Tongue (tissue), 1 donor: ENCODE measurements at regions not wholly inside any gene's neighbourhood (a gene's known extent, or its start where the extent isn't known, plus 50 kb on each side); places are given as distances from the start of the nearest gene placed in this dataset.

Source experiments
- DNase-seq: peaks from one replicate; pipeline ENCODE4 v3.0.0-alpha.2; 2015

DNA sequence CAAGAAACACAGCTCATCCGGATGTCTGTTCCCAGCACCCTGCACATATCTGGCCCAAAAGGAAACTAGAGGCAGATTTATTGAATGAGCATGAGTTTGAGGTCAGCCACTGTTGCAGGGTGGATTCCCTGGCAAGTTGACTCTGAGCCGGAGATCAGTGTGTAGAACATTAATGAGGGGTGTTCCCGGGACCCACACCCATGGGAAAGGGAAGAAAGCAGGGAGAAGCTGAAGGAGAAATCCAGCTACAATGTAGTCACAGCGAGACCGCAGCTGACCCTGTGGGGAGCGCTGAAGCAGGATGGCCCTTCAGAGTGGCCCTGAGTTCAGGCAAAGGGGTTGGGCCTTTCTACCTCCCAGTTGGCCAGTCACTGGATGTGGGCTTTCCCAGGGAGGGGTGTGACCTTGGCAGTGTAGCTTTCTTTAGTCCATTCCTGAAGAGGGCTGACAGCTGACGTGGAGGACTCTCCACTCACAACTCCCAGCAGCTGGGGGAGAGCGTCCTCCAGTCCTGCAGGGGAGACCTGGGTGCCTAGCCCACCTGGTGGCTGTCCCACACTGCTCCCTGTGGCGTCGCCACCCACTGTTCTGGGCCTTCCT, 324.2 kb upstream of the ZMIZ1 start:
- DNase-seq, result peak; percentile 63

DNA sequence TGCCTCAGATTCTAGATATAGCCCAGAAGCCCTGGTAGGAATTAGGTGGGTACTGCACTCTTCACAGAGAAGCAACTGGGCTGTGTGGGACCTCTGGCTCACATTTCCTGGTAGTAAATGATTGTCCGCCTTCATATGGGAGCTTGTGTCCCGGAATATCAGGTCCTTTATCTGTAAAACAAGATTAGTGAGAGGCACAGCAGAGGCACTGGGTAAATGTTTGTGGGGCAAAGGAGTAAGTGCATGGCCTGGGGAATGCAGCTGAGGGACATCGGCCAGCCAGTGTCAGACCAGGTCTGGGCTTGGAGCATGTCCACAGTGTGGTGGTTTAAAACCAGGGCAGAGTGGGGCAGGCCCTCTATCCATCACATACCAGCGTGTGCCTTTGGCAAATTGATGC, 323.3 kb upstream of the ZMIZ1 start:
- DNase-seq, result no peak

DNA sequence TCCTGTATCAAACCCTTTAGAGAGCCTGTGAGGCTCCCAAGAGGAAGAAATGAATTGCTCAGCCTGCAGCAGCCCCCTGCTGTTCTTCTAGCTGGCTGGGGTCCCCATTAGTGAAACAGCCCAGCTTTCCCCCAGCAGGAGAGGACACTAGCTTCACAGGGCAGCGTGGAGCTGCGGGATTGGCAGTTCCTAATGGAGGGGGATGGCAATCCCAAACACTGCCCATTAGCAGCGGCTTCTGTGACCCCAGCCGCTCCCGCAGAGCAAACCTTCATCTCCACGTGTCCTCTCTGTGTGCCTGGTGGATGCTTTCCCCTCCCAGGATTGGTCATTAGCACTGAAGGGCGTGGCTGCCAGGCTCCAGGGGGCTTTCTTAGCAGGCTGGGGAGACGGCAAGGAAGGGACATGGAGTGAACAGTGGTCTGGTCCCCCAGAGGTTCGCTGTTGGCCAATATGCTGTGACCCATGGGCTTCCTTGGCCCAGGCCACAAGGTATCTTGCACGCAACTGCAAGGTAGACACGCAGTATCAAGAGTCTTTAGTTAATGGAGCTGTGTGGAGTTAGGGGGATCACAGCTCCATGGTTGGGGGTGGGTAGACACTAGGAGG, 322.5 kb upstream of the ZMIZ1 start:
- DNase-seq, result no peak

DNA sequence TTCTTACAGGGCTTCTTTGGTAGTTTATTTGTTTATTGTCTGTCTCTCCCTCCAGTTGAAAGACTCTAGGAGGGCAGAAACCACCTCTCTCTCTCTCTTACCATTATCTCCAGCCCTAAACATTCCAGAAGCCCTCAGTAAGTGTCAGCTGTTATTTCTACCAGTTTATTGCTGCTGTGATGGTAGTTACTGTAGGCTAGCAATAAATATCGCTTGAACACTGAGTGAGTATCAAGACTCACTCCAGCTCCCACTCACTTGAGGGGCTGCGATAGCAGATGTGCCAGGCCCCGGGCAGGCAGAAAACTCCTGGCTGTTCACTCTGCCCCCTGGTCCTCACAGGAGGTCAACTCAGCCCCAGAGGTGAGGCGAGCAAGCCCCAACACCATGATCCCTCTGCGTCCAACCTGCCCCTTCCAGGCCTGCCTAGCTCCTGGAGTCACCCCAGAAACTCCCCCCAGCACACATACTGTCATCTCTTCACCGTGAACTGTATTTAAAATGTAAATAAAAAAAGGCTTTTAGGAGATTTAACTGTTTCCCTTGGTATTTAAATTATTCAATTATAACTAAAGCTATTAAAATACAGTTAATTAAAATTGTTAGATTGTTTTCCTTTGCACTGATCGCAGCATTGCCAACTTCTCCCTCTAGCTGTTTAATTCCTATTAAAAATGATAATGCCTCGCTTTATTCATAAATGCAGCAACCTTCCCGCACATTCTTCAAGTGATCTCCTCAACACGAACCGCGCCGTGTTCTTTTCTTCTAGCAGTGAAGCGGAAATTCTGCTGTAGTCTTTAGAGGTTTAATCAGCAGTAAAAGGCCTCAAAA, 321.1 kb upstream of the ZMIZ1 start:
- DNase-seq, result no peak

DNA sequence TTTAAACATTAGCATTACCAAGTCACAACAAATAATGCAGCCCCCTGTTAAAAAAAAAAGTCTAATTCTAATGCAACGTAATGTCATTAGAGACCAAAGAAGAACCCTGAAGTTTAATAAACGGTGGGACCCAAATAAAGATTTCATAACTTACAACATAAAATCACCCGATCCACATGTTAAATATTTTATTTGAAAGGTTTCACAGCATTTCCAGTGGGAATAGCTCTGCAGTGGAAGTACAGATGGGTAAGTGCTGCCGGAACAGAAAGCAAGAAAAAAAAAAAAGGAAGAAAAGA, 320.6 kb upstream of the ZMIZ1 start:
- DNase-seq, result no peak

DNA sequence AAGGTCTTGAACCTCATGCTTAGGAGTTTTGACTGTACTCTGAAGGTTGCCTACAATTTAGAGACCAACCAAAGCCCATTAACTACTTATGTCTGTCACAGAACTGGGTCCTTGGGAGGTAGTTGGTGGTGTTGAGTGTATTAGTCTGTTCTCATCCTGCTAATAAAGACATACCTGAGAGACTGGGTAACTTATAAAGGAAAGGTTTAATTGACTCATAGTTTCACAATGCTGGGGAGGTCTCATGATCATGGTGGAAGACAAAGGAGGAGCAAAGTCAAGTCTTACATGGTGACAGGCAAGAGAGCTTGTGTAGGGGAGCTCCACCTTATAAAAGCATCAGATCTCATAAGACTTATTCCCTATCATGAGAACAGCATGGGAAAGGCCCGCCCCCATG, 319.6 kb upstream of the ZMIZ1 start:
- DNase-seq, result no peak

DNA sequence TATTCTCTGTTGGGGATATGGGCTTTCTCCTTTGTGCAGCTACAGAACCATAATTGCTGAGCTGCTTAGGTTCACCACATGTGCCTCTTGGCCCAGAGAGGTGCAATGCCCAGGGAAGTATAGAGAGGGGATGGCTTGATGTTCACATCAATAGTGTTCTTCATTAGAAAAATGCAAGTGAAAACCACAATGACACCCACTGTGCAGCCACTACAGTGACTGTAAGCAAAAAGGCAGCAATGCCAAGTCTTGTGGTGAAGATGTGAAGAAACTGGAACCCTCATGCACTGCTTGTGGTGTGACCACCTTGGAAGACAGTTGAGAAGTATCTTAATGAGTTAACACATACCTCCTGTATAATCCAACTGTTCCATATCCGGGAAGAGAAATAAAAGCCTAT, 318.9 kb upstream of the ZMIZ1 start:
- DNase-seq, result no peak

DNA sequence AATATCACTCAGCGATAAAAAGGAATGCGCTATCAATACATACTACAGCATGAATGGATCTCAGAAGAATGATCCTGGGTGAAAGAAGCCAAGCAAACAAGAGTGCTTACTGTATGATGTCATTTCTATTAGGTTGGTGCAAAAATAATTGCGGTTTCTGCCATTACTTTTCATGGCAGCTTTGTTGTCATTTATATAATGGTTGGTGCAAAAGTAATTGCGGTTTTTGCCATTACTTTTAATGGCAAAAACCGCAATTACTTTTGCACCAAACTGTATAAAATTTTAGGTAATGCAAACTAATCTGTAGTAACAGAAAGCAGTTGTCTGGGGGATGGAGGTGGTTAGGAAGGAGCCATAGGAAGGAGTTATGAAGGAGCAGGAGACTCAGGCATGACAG, 318.3 kb upstream of the ZMIZ1 start:
- DNase-seq, result no peak

DNA sequence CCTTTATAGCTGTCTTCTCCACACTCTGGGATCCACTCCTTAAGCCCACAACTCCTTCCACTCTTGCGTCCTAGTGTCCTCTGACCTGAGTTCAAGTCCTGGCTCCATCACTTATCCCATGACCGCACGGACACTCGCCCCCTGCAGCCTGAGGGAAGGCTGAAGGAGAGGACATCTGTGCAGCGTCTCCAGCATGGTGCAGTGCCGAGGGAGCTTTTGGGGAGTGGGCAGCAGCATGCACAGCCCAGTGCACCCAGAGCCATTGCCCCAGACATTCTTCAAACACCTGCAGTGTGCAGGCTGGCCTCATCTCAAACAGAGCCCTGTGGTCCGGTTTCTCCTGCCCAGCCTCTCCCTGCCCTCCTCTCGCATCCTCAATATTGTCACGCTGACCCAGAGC, 317.1 kb upstream of the ZMIZ1 start:
- DNase-seq, result no peak

DNA sequence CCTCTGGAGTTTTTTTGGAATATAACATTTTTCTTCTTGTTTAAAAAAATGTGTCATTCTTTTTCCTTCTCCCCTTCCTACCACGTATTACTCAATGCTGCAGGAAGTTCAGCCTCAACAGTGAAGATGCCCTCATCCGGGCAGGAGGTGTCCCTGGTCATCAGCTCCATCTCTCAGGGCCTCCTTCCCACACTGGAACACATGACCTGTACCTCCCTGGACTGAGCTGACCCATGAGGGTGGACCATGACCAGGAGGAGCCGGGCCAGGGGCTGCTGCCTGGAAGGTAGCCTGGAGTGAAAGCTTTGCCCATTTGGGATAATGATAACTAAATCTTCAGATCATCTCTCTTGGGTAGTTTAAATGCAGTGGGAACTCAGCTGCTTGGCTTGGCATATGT, 316.5 kb upstream of the ZMIZ1 start:
- no peak for DNase-seq

DNA sequence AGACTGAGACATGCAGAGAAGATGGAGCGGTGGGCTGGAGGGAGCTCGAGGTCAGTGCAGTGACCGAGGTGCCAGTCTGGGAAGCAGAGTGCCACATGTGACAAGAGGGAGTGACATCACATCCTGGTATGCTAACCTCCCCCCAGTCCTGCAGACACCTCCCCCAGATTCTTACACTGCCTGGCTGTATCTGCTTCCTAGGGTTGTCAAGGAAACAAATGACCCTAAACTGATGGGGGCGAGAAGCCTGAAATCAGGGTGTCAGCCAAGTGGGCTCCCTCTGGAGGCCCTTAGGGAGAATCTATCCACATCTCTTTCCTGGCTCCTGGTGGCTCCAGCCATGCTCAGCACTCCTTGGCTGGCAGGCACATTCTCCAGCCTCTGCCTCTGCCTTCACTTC, 316.1 kb upstream of the ZMIZ1 start:
- DNase-seq, result no peak

DNA sequence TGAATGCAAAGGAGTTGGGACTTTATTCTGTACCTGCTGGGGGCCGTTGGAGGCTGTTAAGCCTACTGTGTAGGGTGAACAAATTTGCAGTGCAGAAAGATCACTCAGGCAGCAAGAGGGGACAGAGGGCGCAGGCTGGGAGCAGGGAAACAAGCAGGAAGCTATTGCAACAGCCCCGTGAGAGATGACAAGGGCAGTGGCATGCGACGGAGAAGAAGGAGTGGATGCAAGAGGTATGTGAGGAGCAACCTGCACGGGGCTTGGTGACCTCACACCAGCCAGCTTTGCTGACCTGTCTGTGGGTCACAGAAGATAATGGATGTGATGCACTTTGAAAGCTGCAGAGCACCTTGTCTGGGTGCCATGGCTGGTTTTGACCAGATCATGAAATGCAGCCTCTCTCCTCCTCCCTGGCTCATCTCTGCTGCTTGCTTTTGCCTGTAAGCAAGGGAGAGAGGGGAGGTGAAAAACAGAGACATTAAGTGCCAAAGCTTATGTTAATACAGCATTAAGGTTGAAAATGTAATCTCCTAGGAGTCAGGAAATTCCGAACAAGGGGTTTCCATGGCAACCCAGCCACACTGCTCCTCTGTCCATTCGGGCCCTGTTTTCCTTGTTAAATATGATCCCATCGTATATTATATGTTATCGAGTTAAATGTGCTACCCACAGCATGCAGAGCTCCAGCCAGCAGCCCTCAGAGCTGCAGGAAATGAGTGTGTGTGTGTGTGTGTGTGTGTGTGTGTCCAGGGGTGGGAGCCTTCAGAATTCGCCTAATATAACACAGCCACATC, 314.3 kb upstream of the ZMIZ1 start:
- peak; percentile 72 for DNase-seq

DNA sequence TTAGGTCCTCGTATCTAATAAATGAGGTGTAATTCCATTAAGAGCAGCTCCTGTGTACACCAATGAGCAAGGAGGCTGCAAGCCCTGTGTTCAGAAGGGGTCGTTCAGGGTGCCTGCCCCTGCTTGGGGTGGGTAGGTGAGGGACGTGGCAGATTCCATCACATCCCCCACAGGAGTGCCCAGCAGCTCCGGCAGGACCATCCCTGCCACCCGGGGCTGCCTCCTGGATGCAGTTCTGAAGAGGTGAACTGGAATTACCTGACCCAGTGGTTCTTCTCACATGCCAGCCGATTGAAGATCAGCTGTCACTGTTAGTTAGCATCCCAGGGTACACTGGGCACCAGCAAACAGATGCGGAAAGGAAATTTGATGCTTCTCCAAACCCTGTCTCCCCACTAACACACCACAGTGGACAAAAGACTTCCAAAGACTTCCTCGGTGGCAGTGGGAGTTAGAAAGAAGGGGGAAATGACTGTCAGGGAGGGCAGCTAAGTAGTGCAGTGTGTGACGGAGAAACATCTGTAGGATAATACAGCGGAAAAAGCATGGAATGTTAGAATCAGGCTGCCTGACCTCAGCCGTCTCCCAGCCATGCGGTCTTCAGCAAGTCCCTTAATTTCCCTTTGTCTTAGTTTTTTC, 313.6 kb upstream of the ZMIZ1 start:
- peak; percentile 80 for DNase-seq

DNA sequence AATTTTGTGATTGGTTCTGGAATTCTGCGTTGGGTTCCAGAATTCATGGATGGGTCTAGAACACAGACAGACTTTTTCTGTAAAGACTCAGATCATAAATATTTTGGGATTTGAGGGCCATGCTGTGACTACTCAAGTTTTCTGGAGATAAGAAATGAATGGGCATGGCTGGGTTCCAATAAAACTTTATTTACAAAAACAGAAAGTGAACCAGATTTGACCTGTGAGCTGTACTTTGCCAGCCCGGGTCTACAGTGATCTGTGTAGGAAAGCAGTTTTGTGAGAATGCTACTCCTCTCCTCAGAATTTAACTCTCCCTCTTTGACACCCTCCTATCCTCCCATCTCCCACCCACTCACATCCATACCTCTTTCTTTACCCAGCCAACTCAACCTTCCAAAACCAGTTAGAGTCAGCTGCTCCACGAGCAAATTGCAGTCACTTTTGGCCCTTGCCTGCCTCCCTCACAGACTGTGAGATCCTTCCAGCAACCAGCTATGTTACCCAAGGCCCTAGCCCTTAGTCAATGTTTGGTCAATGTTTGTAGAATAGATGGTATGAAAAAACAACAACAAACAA, 312.8 kb upstream of the ZMIZ1 start:
- DNase-seq, result no peak

DNA sequence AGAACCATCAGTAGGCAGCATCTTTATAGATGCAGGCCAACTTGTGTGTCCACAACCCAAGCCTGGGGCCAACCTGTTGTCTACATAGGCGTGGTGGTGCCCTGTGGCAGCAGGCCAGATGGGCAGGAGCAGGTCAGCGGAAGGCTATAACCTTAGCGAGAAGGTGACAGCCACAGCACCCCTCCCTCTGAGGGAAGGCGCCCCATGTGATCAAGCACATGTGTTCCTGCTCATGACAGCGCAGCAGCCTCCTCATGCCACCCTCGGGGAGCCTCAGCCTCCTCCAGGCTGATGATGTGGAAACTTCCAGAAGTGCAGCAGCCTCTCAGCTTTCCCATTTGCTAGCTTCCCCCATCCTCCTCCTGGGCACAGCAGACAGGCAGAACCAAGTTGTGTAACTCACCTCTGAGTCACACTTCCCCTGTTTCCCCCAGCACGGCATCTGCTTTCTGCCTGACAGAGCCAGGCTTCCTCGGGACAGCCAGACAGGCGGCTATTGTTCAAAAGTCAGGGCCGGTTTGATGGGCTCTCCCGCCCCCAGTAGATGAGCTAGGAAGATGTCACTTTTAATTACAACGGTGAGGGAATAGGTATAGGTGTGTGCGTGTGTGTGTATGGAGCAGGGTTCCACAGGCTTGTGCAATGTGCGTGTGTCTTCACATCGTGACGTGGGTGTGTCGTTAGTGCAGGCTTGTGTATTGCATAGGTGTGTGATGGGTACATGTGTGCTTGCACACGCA, 312.0 kb upstream of the ZMIZ1 start:
- peak; percentile 65 for DNase-seq

DNA sequence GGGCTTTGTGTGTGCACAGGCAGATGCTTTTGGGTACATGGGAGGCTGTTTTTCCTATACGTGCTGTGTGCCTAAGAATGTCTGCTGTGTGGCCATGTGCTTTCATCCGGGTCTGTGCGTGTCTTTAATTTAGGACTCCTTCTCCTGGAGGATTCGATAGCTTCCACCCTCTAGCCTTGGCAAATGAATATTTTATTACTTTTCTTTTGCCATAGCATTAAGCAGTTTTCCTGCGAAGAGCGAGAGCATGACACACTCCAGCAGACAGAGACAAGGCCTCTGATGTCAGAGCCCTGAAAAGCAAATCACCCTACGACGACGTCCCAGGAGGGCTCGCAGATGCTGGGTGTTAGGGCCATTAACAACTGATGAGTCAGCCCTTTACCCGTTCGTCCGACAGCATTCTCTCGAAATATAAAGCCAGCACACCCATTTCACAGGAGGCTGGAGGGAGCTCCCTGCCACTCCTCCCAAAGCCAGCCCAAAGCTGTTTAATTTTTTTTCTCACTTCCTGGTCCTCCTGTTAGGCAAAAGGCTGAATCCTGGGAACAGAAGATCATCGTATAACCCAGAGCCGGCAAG, 311.3 kb upstream of the ZMIZ1 start:
- DNase-seq, result no peak

DNA sequence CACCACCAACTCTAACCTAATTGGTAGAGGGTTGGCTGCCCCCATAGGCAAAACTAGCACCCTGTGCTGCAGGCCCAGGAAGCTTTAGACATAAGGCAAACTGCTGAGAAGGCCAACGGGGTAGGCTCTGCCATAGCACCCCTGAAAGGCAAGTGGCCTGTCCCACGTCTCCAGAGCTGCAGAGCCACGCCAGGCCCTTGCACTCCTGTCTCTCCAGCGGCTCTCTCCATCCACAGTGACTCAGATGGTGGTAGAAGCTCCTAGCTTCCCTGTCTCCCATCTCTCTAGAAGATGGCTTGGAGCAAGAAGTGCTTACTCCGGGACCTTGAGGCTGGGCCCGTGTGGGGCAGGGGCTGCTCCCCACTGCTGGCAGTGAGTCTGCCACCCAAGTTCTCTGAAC, 310.6 kb upstream of the ZMIZ1 start:
- no peak for DNase-seq

DNA sequence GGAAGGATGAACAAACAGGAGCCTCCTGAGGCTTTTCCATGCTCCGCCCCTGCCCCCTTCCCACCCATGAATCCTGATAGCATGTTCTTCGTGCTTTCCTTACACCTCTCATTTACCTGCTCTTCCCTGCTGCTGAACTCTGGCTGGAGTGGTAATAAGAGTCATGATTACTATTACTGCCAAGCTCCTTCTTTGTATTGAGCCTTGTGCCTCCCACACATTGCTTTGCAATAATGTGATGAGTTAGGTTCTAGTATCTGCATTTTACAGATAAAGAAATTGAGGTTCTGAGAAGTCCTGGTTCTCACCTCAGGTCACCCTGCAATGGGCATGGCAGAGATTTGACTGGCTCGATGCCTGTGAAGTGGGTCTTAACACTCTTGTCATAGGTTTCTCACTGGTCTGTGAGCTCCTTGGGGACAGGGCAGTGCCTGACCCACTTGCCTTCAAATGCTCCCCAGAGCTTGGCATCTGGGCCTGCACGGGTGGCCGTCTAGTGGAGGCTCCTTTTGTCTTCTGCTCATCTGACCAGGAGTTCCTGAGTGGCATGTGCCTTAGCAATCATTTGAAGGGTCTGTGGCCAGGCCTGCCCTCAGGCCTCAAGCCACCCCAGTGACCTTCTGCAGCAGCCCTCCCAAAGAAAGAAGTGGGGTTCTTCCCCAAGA, 309.2 kb upstream of the ZMIZ1 start:
- no peak for DNase-seq

DNA sequence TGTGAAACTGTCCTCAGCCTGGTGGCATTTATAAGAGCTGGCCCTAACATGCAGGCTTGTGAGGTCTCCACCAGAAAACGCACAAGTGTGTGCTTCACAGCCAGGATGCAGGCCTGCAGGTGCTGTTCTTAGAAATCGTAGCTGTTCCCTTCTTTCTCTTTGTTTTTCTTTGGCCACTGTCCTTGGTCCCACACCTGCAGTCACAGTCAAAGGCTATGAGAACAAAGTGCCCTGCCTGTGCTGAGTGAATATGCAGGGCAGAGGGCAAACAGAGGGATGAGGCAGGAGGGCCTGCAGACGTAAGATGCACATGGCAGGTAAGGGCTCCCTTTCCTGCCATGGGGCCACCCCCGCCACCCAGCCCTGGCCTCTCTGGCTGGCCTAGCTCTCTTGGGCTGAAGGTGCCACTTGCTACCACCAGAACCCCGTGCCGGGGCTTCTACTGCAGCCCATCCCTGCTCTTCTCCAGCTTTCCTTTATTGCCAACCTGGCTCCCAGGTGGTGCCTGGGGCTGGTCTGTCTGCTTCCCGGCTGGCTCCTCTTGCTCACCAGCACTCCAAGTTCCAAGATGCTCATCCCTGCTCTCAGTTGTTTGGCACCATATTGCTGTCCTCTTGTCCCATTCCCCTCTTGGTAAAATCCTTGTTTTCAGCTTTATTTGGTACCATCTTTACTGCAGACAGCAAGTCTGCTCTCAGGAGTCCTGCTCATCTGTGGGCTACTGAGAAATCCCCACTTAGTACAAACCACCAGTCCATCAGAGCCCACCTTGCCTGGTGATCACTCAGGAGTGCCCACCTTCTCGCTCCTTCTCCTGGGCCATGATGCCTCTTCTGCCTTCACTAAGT, 308.1 kb upstream of the ZMIZ1 start:
- DNase-seq, result no peak
